ENCODE measurements at regions not wholly inside any gene's neighbourhood (a gene's known extent, or its start where the extent isn't known, plus 50 kb on each side); places are given as distances from the start of the nearest gene placed in this dataset.

GRCh38 chr11:120019191-120019590 is 118.7 kb downstream of the TRIM29 start:
- H3K27ac ChIP-seq = no peak overlapping the region
- DNase-seq (ENCODE audit: low read depth, low spot score) = no peak

GRCh38 chr11:120017582-120018150 is 120.2 kb downstream of the TRIM29 start:
- no peak overlapping the region for H3K27ac ChIP-seq
- DNase-seq (ENCODE audit: low read depth, low spot score) = no peak

- H3K27ac ChIP-seq = no peak overlapping the region
- DNase-seq (ENCODE audit: low read depth, low spot score) = no peak
Observed at GRCh38 chr11:120013325-120014250, 124.3 kb downstream of the TRIM29 start.

GRCh38 chr11:120012245-120012644 is 125.7 kb downstream of the TRIM29 start:
- no peak for DNase-seq (ENCODE audit: low read depth, low spot score)
- no peak overlapping the region for H3K27ac ChIP-seq

- no peak for DNase-seq (ENCODE audit: low read depth, low spot score)
- no peak overlapping the region for H3K27ac ChIP-seq
Observed at GRCh38 chr11:120011836-120012235, 126.1 kb downstream of the TRIM29 start.

GRCh38 chr11:120010775-120011174 is 127.1 kb downstream of the TRIM29 start:
- no peak overlapping the region for H3K27ac ChIP-seq
- no peak for DNase-seq (ENCODE audit: low read depth, low spot score)

GRCh38 chr11:120009938-120010337 is 128.0 kb downstream of the TRIM29 start:
- DNase-seq (ENCODE audit: low read depth, low spot score) = no peak
- no peak overlapping the region for H3K27ac ChIP-seq

GRCh38 chr11:120007144-120007543 is 130.8 kb downstream of the TRIM29 start:
- no peak overlapping the region for H3K27ac ChIP-seq
- no peak for DNase-seq (ENCODE audit: low read depth, low spot score)

GRCh38 chr11:120004723-120005122 is 133.2 kb downstream of the TRIM29 start:
- H3K27ac ChIP-seq = no peak overlapping the region
- no peak for DNase-seq (ENCODE audit: low read depth, low spot score)

GRCh38 chr11:120001178-120002090 is 136.5 kb downstream of the TRIM29 start:
- no peak for DNase-seq (ENCODE audit: low read depth, low spot score)
- H3K27ac ChIP-seq = no peak overlapping the region

GRCh38 chr11:119999220-119999619 is 138.7 kb downstream of the TRIM29 start:
- H3K27ac ChIP-seq = no peak overlapping the region

GRCh38 chr11:119996556-119996955 is 141.4 kb downstream of the TRIM29 start:
- DNase-seq (ENCODE audit: low read depth, low spot score) = no peak
- no peak overlapping the region for H3K27ac ChIP-seq

More at GRCh38 chr11:119999220-119999619, 138.7 kb downstream of the TRIM29 start:
- DNase-seq (ENCODE audit: low read depth, low spot score) = no peak

GRCh38 chr11:119995730-119996491 is 142.0 kb downstream of the TRIM29 start:
- DNase-seq (ENCODE audit: low read depth, low spot score) = no peak
- H3K27ac ChIP-seq = no peak overlapping the region

GRCh38 chr11:119993722-119994121 is 144.2 kb downstream of the TRIM29 start:
- no peak for DNase-seq (ENCODE audit: low read depth, low spot score)
- no peak overlapping the region for H3K27ac ChIP-seq

GRCh38 chr11:119992171-119993051 is 145.5 kb downstream of the TRIM29 start:
- no peak for DNase-seq (ENCODE audit: low read depth, low spot score)

GRCh38 chr11:119991669-119992068 is 146.2 kb downstream of the TRIM29 start:
- no peak overlapping the region for H3K27ac ChIP-seq
- no peak for DNase-seq (ENCODE audit: low read depth, low spot score)

More at GRCh38 chr11:119992171-119993051, 145.5 kb downstream of the TRIM29 start:
- no peak overlapping the region for H3K27ac ChIP-seq

- no peak overlapping the region for H3K27ac ChIP-seq
- DNase-seq (ENCODE audit: low read depth, low spot score) = no peak
Observed at GRCh38 chr11:119991022-119991404, 146.9 kb downstream of the TRIM29 start.

- no peak overlapping the region for H3K27ac ChIP-seq
- DNase-seq (ENCODE audit: low read depth, low spot score) = no peak
Observed at GRCh38 chr11:119990309-119991021, 147.4 kb downstream of the TRIM29 start.

Data from epithelial cell of prostate (primary cell).